Uterus (tissue), 3 donors: ENCODE measurements at regions not wholly inside any gene's neighbourhood (a gene's known extent, or its start where the extent isn't known, plus 50 kb on each side); places are given as distances from the start of the nearest gene placed in this dataset.

Experiments used
- DNase-seq, 2 donors: peaks; one replicate each; pipeline ENCODE4 v3.0.0-alpha.2; 2019 to 2020
- H3K27ac ChIP-seq, 2 donors: fragments of 200-600 bp; sonication (generic); 1 replicate in 1 of 2; 2 replicates in 1 of 2; pipeline ENCODE4 v1.5.1; 2016 to 2018
- H3K27me3 ChIP-seq, 2 donors: fragments of 200-600 bp; sonication (generic); one replicate each; pipeline ENCODE4 v1.5.1; 2018 to 2019; ENCODE audit warnings: control low read depth in 1 of 2
- H3K36me3 ChIP-seq, 2 donors: fragments of 200-600 bp; sonication (generic); one replicate each; pipeline ENCODE4 v1.5.1; 2019; ENCODE audit warnings: control low read depth in 1 of 2
- H3K4me1 ChIP-seq, 2 donors: fragments of 200-600 bp; sonication (generic); one replicate each; pipeline ENCODE4 v1.5.1; 2018 to 2019; ENCODE audit warnings: control low read depth in 1 of 2
- H3K4me3 ChIP-seq, 2 donors: fragments of 200-600 bp; sonication (generic); 1 replicate in 1 of 2; 2 replicates in 1 of 2; pipeline ENCODE4 v1.5.1; 2018 to 2019; ENCODE audit warnings: mild to moderate bottlenecking in 1 of 2
- H3K9me3 ChIP-seq, 2 donors: fragments of 200-600 bp; sonication (generic); one replicate each; pipeline ENCODE4 v1.5.1; 2019; ENCODE audit warnings: control low read depth in 1 of 2
- CTCF ChIP-seq, 4 experiments: fragments of 200-600 bp in 2 of 4; fragments of 450-650 bp in 2 of 4; sonication (generic) in 2 of 4; IDR thresholded peaks; one replicate each; pipeline ENCODE4 v1.5.1; 2016 to 2019; ENCODE audit warnings: antibody characterized with exemption in 4 of 4, mild to moderate bottlenecking in 2 of 4, moderate library complexity in 1 of 4
- POLR2A ChIP-seq, 2 donors: fragments of 450-650 bp; IDR thresholded peaks; one replicate each; pipeline ENCODE4 v1.6.1; 2016; ENCODE audit warnings: antibody characterized with exemption in 2 of 2, mild to moderate bottlenecking in 1 of 2, moderate library complexity in 1 of 2
- intact Hi-C: fragments of 100-400 bp; cut with DNase I; formaldehyde crosslinking; loops from one replicate; pipeline ENCODE4 v1.15.1; 2023; ENCODE audit warnings: low total_unique reads
- donor health status: DM: yes; HTN: yes; CAD: no.

GRCh38 chr3:194805546-194805945, 119.9 kb downstream of the FAM43A start:
- no peak for DNase-seq
- Histone ChIP-seq H3K9me3 (no peaks in the 10 kb centered on the region), H3K27ac (no peak overlapping the region), H3K4me1 (peaks cover 0 to 5% of the 10 kb centered on the region in 2 donors), H3K4me3 (no peak overlapping the region), H3K27me3 (no peaks in the 10 kb centered on the region), H3K36me3 (no peaks in the 10 kb centered on the region)
- TF ChIP-seq CTCF (IDR thresholded peaks at IDR 0.05), result no peak
- no peak for TF ChIP-seq POLR2A (IDR thresholded peaks at IDR 0.05)
- intact Hi-C loops, result no loop called here

- Histone ChIP-seq H3K4me1 (no peaks in the 10 kb centered on the region), H3K4me3 (no peak overlapping the region), H3K36me3 (no peaks in the 10 kb centered on the region), H3K27me3 (no peaks in the 10 kb centered on the region), H3K9me3 (no peaks in the 10 kb centered on the region), H3K27ac (no peak overlapping the region)
- DNase-seq, result no peak
- TF ChIP-seq POLR2A (IDR thresholded peaks at IDR 0.05), result no peak
- TF ChIP-seq CTCF (IDR thresholded peaks at IDR 0.05), result no peak
- intact Hi-C loops, result no loop called here
Observed at GRCh38 chr3:194806991-194807630, 121.4 kb downstream of the FAM43A start.

GRCh38 chr3:194808640-194809097, 123.0 kb downstream of the FAM43A start:
- TF ChIP-seq POLR2A (IDR thresholded peaks at IDR 0.05) (no peak), CTCF (IDR thresholded peaks at IDR 0.05) (no peak)
- no peak overlapping the region for H3K27ac ChIP-seq
- intact Hi-C loops, result no loop called here
- DNase-seq, result no peak
- H3K4me3 ChIP-seq, result no peak overlapping the region
- no peaks in the 10 kb centered on the region for H3K9me3 ChIP-seq
- no peaks in the 10 kb centered on the region for H3K36me3 ChIP-seq
- H3K27me3 ChIP-seq, result no peaks in the 10 kb centered on the region
- H3K4me1 ChIP-seq, result no peaks in the 10 kb centered on the region

GRCh38 chr3:194809382-194809781, 123.7 kb downstream of the FAM43A start:
- Histone ChIP-seq H3K4me3 (no peak overlapping the region), H3K27ac (no peak overlapping the region), H3K36me3 (no peaks in the 10 kb centered on the region), H3K4me1 (no peaks in the 10 kb centered on the region), H3K27me3 (no peaks in the 10 kb centered on the region), H3K9me3 (no peaks in the 10 kb centered on the region)
- intact Hi-C loops, result no loop called here
- no peak for TF ChIP-seq CTCF (IDR thresholded peaks at IDR 0.05)
- no peak for TF ChIP-seq POLR2A (IDR thresholded peaks at IDR 0.05)
- DNase-seq, result no peak

GRCh38 chr3:194810076-194810475, 124.4 kb downstream of the FAM43A start:
- no peak for DNase-seq
- Histone ChIP-seq H3K36me3 (no peaks in the 10 kb centered on the region), H3K4me1 (no peaks in the 10 kb centered on the region), H3K9me3 (no peaks in the 10 kb centered on the region), H3K4me3 (no peak overlapping the region), H3K27ac (no peak overlapping the region), H3K27me3 (no peaks in the 10 kb centered on the region)
- intact Hi-C loops, result no loop called here
- no peak for TF ChIP-seq POLR2A (IDR thresholded peaks at IDR 0.05)
- no peak for TF ChIP-seq CTCF (IDR thresholded peaks at IDR 0.05)
